Caco-2 (cell line): ENCODE measurements at regions not wholly inside any gene's neighbourhood (a gene's known extent, or its start where the extent isn't known, plus 50 kb on each side); places are given as distances from the start of the nearest gene placed in this dataset.

ENCODE experiments used
- BruUV-seq: library from RNA; stranded (reverse); fragments of 400-500 nt; replicated peaks from 2 replicates; lab custom pipeline; 2021; lab: Mats Ljungman, UMichigan
- CTCF ChIA-PET: fragments of 300-600 bp; sonication (Branson Sonifier 250); formaldehyde crosslinking; loops from one replicate; lab custom pipeline; 2022; ENCODE audit warnings: antibody characterized with exemption; lab: Charles Lee
- POLR2A ChIA-PET: fragments of 300-600 bp; sonication (Branson Sonifier 250); formaldehyde crosslinking; loops from one replicate; lab custom pipeline; 2022; ENCODE audit warnings: antibody characterized with exemption; lab: Charles Lee
- DNase-seq, 2 experiments: peaks; one replicate each; pipeline versions ENCODE4 v3.0.0 to v3.0.0-alpha.2; 2020 to 2022
- H3K27me3 ChIP-seq: replicated peaks from 2 replicates; pipeline ENCODE4 v1.6.0; 2011; ENCODE audit warnings: low read length; ENCODE audit not compliant: control insufficient read depth, insufficient read depth
- H3K36me3 ChIP-seq: 2 replicates; pipeline ENCODE4 v1.5.1; 2011; ENCODE audit warnings: low read length; ENCODE audit not compliant: control insufficient read depth, insufficient read depth
- H3K4me1 ChIP-seq: fragments of 250-450 bp; sonication (Bioruptor Pico); 2 replicates; pipeline ENCODE4 v1.5.1; 2020; ENCODE audit warnings: mild to moderate bottlenecking
- H3K4me3 ChIP-seq: 2 replicates; pipeline ENCODE4 v1.5.1; 2011; ENCODE audit warnings: low read depth, mild to moderate bottlenecking, control low read depth, low read length
- H3K9me3 ChIP-seq: fragments of 250-450 bp; sonication (Bioruptor Pico); 2 replicates; pipeline ENCODE4 v1.5.1; 2020; ENCODE audit warnings: mild to moderate bottlenecking, moderate library complexity
- H3K27ac Mint-ChIP-seq: one replicate; pipeline ENCODE4 v1.8.0; 2022; ENCODE audit warnings: mixed read lengths; ENCODE audit not compliant: unreplicated experiment
- H3K27me3 Mint-ChIP-seq: one replicate; pipeline ENCODE4 v1.8.0; 2022; ENCODE audit warnings: mixed read lengths; ENCODE audit not compliant: insufficient read depth, unreplicated experiment
- H3K36me3 Mint-ChIP-seq: one replicate; pipeline ENCODE4 v1.8.0; 2022; ENCODE audit warnings: mild to moderate bottlenecking, mixed read lengths; ENCODE audit not compliant: insufficient read depth, unreplicated experiment
- H3K4me1 Mint-ChIP-seq: one replicate; pipeline ENCODE4 v1.8.0; 2022; ENCODE audit warnings: low read depth, mixed read lengths; ENCODE audit not compliant: unreplicated experiment
- H3K4me3 Mint-ChIP-seq: one replicate; pipeline ENCODE4 v1.8.0; 2022; ENCODE audit warnings: mild to moderate bottlenecking, moderate library complexity, mixed read lengths; ENCODE audit not compliant: unreplicated experiment
- H3K9me3 Mint-ChIP-seq: one replicate; pipeline ENCODE4 v1.8.0; 2022; ENCODE audit warnings: mixed read lengths; ENCODE audit not compliant: unreplicated experiment
- CTCF ChIP-seq, 2 experiments: fragments of 200-600 bp in 1 of 2; IDR thresholded peaks; 1 replicate in 1 of 2; 2 replicates in 1 of 2; pipeline versions ENCODE4 v1.5.1 to v1.8.0; 2011 to 2022; ENCODE audit warnings: antibody characterized with exemption in 1 of 2, control low read depth in 1 of 2, inconsistent platforms in 1 of 2, low read depth in 1 of 2, low read length in 1 of 2, mild to moderate bottlenecking in 1 of 2, moderate library complexity in 1 of 2; ENCODE audit not compliant: insufficient read depth in 1 of 2, severe bottlenecking in 1 of 2, unreplicated experiment in 1 of 2
- intact Hi-C: fragments of 100-400 bp; cut with micrococcal nuclease; formaldehyde crosslinking; loops from one replicate; pipeline ENCODE4 v1.10.0; 2022; ENCODE audit not compliant: unreplicated experiment

- Mint-ChIP-seq H3K4me1 (peaks cover 12% of the 10 kb centered on the region), H3K27me3 (no peaks in the 10 kb centered on the region), H3K9me3 (no peaks in the 10 kb centered on the region), H3K27ac (no peak overlapping the region), H3K36me3 (no peaks in the 10 kb centered on the region), H3K4me3 (no peak overlapping the region)
- Histone ChIP-seq H3K4me1 (no peaks in the 10 kb centered on the region), H3K27me3 (no peaks in the 10 kb centered on the region), H3K36me3 (no peaks in the 10 kb centered on the region), H3K9me3 (no peaks in the 10 kb centered on the region), H3K4me3 (no peak overlapping the region)
- intact Hi-C loops: no loop called here
- BruUV-seq: no TSS peak
- TF ChIP-seq CTCF (IDR thresholded peaks at IDR 0.05; ENCODE audit: insufficient read depth in 1 of 2, low read depth in 1 of 2, low read length in 1 of 2, severe bottlenecking in 1 of 2, unreplicated experiment in 1 of 2): no peak
- ChIA-PET CTCF (no interaction called here), POLR2A (no interaction called here)
- DNase-seq: no peak
Observed at GRCh38 chr3:4900298-4900697, 78.9 kb upstream of the BHLHE40 start.

GRCh38 chr3:4904811-4905695, 74.2 kb upstream of the BHLHE40 start:
- H3K4me1 ChIP-seq: no peaks in the 10 kb centered on the region
- Mint-ChIP-seq H3K9me3 (no peaks in the 10 kb centered on the region), H3K4me3 (no peak overlapping the region), H3K4me1 (no peaks in the 10 kb centered on the region), H3K27ac (no peak overlapping the region), H3K27me3 (no peaks in the 10 kb centered on the region), H3K36me3 (no peaks in the 10 kb centered on the region)
- no peaks in the 10 kb centered on the region for H3K27me3 ChIP-seq
- H3K4me3 ChIP-seq: no peak overlapping the region
- DNase-seq: no peak
- intact Hi-C loops: no loop called here
- no TSS peak for BruUV-seq
- POLR2A ChIA-PET: no interaction called here
- TF ChIP-seq CTCF (IDR thresholded peaks at IDR 0.05; ENCODE audit: insufficient read depth in 1 of 2, low read depth in 1 of 2, low read length in 1 of 2, severe bottlenecking in 1 of 2, unreplicated experiment in 1 of 2): no peak
- H3K36me3 ChIP-seq: no peaks in the 10 kb centered on the region
- CTCF ChIA-PET: interaction anchor here (1.3 kb wide), 1 partner anchor 75 kb away, joined by 3 read pairs; no protein-coding TSS in a partner anchor
- no peaks in the 10 kb centered on the region for H3K9me3 ChIP-seq

GRCh38 chr3:4906107-4906621, 73.1 kb upstream of the BHLHE40 start:
- Mint-ChIP-seq H3K4me3 (no peak overlapping the region), H3K9me3 (no peaks in the 10 kb centered on the region), H3K4me1 (no peaks in the 10 kb centered on the region), H3K36me3 (no peaks in the 10 kb centered on the region), H3K27ac (no peak overlapping the region), H3K27me3 (no peaks in the 10 kb centered on the region)
- intact Hi-C loops: no loop called here
- Histone ChIP-seq H3K27me3 (no peaks in the 10 kb centered on the region), H3K4me1 (no peaks in the 10 kb centered on the region), H3K4me3 (no peak overlapping the region), H3K9me3 (no peaks in the 10 kb centered on the region), H3K36me3 (no peaks in the 10 kb centered on the region)
- TF ChIP-seq CTCF (IDR thresholded peaks at IDR 0.05; ENCODE audit: insufficient read depth in 1 of 2, low read depth in 1 of 2, low read length in 1 of 2, severe bottlenecking in 1 of 2, unreplicated experiment in 1 of 2): no peak
- ChIA-PET POLR2A (no interaction called here), CTCF (interaction anchor here (1.3 kb wide), 1 partner anchor 74 kb away, joined by 3 read pairs; no protein-coding TSS in a partner anchor)
- BruUV-seq: no TSS peak
- no peak for DNase-seq
